ENCODE measurements at regions not wholly inside any gene's neighbourhood (a gene's known extent, or its start where the extent isn't known, plus 50 kb on each side); places are given as distances from the start of the nearest gene placed in this dataset.
A peak's percentile ranks its signal among the peaks of the same experiment; 100 is the strongest.

DNA sequence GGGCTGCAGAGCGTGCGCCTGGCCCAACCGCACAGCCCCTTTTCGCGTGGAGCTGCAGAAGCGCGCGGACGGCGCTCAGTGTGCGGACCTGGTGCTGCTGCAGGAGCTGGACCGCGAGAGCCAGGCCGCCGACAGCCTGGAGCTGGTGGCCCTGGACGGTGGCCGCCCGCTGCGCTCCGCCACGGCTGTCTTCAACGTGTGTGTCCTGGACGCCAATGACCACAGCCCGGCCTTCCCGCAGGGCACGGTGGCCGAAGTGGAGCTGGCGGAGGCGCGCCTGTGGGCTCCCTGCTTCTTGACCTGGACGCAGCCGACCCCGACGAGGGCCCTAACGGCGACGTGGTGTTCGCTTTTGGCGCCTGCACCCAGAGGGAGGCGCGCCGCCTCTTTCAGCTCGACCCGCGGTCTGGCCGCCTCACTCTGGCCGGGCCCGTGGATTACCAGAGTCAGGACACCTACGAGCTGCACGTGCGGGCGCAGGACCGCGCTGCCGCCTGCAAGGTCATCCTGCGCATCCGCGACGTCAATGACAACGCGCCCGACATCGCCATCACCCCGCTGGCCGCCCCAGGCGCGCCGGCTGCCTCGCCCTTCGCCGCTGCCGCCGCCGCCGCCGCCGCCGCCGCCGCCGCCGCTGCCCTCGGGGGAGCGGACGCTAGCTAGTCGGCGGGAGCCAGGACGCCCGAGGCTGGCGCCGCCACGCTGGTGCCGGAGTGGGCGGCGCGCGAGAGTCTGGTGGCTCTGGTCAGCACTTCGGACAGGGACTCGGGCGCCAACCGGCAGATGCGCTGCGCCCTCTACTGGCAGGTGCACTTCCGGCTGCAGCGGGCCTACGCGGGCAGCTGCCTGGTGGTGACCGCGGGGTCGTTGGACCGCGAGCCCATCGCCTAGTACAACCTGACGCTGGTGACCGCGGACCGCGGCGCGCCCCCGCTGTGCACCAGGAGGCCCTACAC is 172.2 kb downstream of the OLFM4 start:
- no peak for TF ChIP-seq CTCF (IDR thresholded peaks at IDR 0.05)
- no peak for TF ChIP-seq POLR2AphosphoS5 (IDR thresholded peaks at IDR 0.05; ENCODE audit: low read depth, low read length)
- no peak for TF ChIP-seq SIN3A (IDR thresholded peaks at IDR 0.05; ENCODE audit: borderline replicate concordance, insufficient read depth, low read depth, low read length)
- TF ChIP-seq TCF7L2 (IDR thresholded peaks at IDR 0.05; ENCODE audit: low read depth, low read length): no peak
- 0 out of 4 replicates have a peak, but pooled peaks of 1 of the 2 experiments have one; percentile 22 for TF ChIP-seq REST (IDR thresholded peaks at IDR 0.05; ENCODE audit: insufficient read depth in 1 of 2, low read depth in 2 of 2, low read length in 1 of 2)

All from Panc1 (cell line).